ENCODE measurements at regions not wholly inside any gene's neighbourhood (a gene's known extent, or its start where the extent isn't known, plus 50 kb on each side); places are given as distances from the start of the nearest gene placed in this dataset.

DNA sequence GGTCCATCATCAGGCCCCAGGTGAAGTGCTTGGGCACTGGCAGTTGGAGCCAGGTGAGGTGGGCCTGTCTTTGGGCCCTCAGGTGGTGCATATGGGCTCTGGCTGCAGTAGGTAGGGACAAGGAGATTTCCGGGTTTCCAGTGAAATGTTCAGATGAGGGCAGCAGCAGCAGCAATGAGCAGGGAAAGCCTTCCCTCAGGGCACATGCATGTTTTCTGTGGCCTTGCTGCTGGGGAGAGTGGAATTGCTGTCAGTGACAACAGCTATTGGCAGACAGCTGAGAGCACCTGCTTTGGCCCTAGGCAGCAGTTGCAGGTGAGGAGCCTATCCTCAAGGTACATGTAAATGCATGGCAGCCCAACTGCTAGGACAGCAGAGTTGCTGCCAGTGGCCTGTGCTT lies 58.9 kb upstream of the QRFPR start:
- TF ChIP-seq, protein P1, sequence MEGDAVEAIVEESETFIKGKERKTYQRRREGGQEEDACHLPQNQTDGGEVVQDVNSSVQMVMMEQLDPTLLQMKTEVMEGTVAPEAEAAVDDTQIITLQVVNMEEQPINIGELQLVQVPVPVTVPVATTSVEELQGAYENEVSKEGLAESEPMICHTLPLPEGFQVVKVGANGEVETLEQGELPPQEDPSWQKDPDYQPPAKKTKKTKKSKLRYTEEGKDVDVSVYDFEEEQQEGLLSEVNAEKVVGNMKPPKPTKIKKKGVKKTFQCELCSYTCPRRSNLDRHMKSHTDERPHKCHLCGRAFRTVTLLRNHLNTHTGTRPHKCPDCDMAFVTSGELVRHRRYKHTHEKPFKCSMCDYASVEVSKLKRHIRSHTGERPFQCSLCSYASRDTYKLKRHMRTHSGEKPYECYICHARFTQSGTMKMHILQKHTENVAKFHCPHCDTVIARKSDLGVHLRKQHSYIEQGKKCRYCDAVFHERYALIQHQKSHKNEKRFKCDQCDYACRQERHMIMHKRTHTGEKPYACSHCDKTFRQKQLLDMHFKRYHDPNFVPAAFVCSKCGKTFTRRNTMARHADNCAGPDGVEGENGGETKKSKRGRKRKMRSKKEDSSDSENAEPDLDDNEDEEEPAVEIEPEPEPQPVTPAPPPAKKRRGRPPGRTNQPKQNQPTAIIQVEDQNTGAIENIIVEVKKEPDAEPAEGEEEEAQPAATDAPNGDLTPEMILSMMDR (IDR thresholded peaks at IDR 0.05) = no peak
- TF ChIP-seq POLR2A (IDR thresholded peaks at IDR 0.05) = no peak

All from prostate gland (tissue), 2 donors.